ENCODE measurements at regions not wholly inside any gene's neighbourhood (a gene's known extent, or its start where the extent isn't known, plus 50 kb on each side); places are given as distances from the start of the nearest gene placed in this dataset.

DNA sequence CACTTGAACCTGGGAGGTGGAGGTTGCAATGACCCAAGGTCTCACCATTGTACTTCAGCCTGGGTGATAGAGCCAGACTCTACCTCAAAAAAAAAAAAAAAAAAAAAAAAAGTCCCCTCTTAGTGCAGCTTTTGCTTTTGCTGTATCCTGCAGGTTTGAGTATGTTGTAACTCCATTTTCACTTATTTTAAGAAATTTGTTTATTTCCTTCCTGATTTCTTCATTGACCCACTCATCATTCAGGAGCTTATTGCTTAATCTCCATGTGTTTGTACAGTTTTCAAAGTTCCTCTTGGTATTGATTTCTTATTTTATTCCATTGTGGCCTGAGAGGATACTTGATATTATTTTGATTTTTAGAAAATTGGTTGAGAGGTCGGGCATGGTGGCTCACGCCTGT is 50.9 kb upstream of the AK4 start:
- TF ChIP-seq, protein P1, sequence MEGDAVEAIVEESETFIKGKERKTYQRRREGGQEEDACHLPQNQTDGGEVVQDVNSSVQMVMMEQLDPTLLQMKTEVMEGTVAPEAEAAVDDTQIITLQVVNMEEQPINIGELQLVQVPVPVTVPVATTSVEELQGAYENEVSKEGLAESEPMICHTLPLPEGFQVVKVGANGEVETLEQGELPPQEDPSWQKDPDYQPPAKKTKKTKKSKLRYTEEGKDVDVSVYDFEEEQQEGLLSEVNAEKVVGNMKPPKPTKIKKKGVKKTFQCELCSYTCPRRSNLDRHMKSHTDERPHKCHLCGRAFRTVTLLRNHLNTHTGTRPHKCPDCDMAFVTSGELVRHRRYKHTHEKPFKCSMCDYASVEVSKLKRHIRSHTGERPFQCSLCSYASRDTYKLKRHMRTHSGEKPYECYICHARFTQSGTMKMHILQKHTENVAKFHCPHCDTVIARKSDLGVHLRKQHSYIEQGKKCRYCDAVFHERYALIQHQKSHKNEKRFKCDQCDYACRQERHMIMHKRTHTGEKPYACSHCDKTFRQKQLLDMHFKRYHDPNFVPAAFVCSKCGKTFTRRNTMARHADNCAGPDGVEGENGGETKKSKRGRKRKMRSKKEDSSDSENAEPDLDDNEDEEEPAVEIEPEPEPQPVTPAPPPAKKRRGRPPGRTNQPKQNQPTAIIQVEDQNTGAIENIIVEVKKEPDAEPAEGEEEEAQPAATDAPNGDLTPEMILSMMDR (IDR thresholded peaks at IDR 0.05), result no peak
- no peak for TF ChIP-seq EZH2 (IDR thresholded peaks at IDR 0.05; ENCODE audit: borderline replicate concordance, insufficient read depth, low read depth, low read length, poor library complexity, severe bottlenecking)
